Mesenchymal stem cell (in vitro differentiated cells and primary cell): ENCODE measurements at regions not wholly inside any gene's neighbourhood (a gene's known extent, or its start where the extent isn't known, plus 50 kb on each side); places are given as distances from the start of the nearest gene placed in this dataset.

ENCODE experiments used
- DNase-seq: peaks from one replicate; pipeline ENCODE4 v3.0.0-alpha.2; 2013
- H2AFZ ChIP-seq: one replicate; pipeline ENCODE4 v1.6.1; 2013; ENCODE audit warnings: low read depth, mild to moderate bottlenecking, control low read depth, inconsistent platforms, low read length, moderate library complexity
- H2AK5ac ChIP-seq: 2 replicates; pipeline ENCODE4 v1.6.1; 2013; ENCODE audit warnings: low read length, moderate library complexity, mild to moderate bottlenecking, inconsistent platforms; ENCODE audit not compliant: severe bottlenecking
- H2BK120ac ChIP-seq: one replicate; pipeline ENCODE4 v1.6.1; 2013; ENCODE audit warnings: low read depth, mild to moderate bottlenecking, inconsistent platforms, low read length, moderate library complexity
- H2BK12ac ChIP-seq, 2 experiments: one replicate each; pipeline ENCODE4 v1.6.1; 2013; ENCODE audit warnings: inconsistent platforms in 2 of 2, low read length in 2 of 2, mild to moderate bottlenecking in 2 of 2, moderate library complexity in 2 of 2, control low read depth in 1 of 2
- H2BK15ac ChIP-seq: one replicate; pipeline ENCODE4 v1.6.1; 2013; ENCODE audit warnings: mild to moderate bottlenecking, low read depth, inconsistent platforms; ENCODE audit not compliant: poor library complexity, severe bottlenecking
- H2BK5ac ChIP-seq: 2 replicates; pipeline ENCODE4 v1.6.1; 2013; ENCODE audit warnings: low read depth, mild to moderate bottlenecking, low read length, control low read depth, inconsistent platforms; ENCODE audit not compliant: poor library complexity, severe bottlenecking
- H3K14ac ChIP-seq, 2 experiments: one replicate each; pipeline ENCODE4 v1.6.1; 2013; ENCODE audit warnings: inconsistent platforms in 2 of 2, low read length in 2 of 2, control low read depth in 1 of 2, mild to moderate bottlenecking in 1 of 2, moderate library complexity in 1 of 2
- H3K18ac ChIP-seq, 2 experiments: one replicate each; pipeline ENCODE4 v1.6.1; 2013; ENCODE audit warnings: inconsistent platforms in 2 of 2, low read length in 2 of 2, control low read depth in 1 of 2, low read depth in 1 of 2, mild to moderate bottlenecking in 1 of 2
- H3K23ac ChIP-seq, 2 experiments: one replicate each; pipeline ENCODE4 v1.6.1; 2013; ENCODE audit warnings: inconsistent platforms in 2 of 2, low read length in 2 of 2, mild to moderate bottlenecking in 2 of 2, moderate library complexity in 2 of 2, control low read depth in 1 of 2
- H3K27ac ChIP-seq: 2 replicates; pipeline ENCODE4 v1.5.1; 2013; ENCODE audit warnings: mild to moderate bottlenecking, moderate library complexity, low read length, control low read depth, inconsistent platforms; ENCODE audit not compliant: poor library complexity, severe bottlenecking
- H3K27me3 ChIP-seq, 2 experiments: 2 replicates each; pipeline versions ENCODE4 v1.6.1 to v1.7.0; 2013; ENCODE audit warnings: low read length in 2 of 2, mild to moderate bottlenecking in 2 of 2, moderate library complexity in 2 of 2, control low read depth in 1 of 2, inconsistent platforms in 1 of 2; ENCODE audit not compliant: control insufficient read depth in 1 of 2, insufficient read depth in 1 of 2
- H3K36me3 ChIP-seq, 2 experiments: 2 replicates each; pipeline versions ENCODE4 v1.6.1 to v1.7.0; 2013; ENCODE audit warnings: low read length in 2 of 2, control low read depth in 1 of 2, inconsistent platforms in 1 of 2, low read depth in 1 of 2, mild to moderate bottlenecking in 1 of 2; ENCODE audit not compliant: insufficient read depth in 2 of 2, control insufficient read depth in 1 of 2
- H3K4ac ChIP-seq, 2 experiments: one replicate each; pipeline ENCODE4 v1.6.1; 2013; ENCODE audit warnings: inconsistent platforms in 2 of 2, low read length in 2 of 2, mild to moderate bottlenecking in 2 of 2, moderate library complexity in 2 of 2, control low read depth in 1 of 2, low read depth in 1 of 2
- H3K4me1 ChIP-seq: 2 replicates; pipeline ENCODE4 v1.6.1; 2013; ENCODE audit warnings: low read depth, low read length, control low read depth; ENCODE audit not compliant: control insufficient read depth, insufficient read depth
- H3K4me2 ChIP-seq: 2 replicates; pipeline ENCODE4 v1.6.1; 2013; ENCODE audit warnings: low read length, mild to moderate bottlenecking, inconsistent platforms; ENCODE audit not compliant: poor library complexity, severe bottlenecking
- H3K4me3 ChIP-seq, 2 experiments: 2 replicates each; pipeline versions ENCODE4 v1.5.1 to v1.7.0; 2013; ENCODE audit warnings: low read length in 2 of 2, mild to moderate bottlenecking in 2 of 2, control low read depth in 1 of 2, low read depth in 1 of 2; ENCODE audit not compliant: insufficient read depth in 1 of 2
- H3K79me1 ChIP-seq: replicated peaks from 2 replicates; pipeline ENCODE4 v1.6.1; 2013; ENCODE audit warnings: mild to moderate bottlenecking, control low read depth, low read length, inconsistent platforms; ENCODE audit not compliant: poor library complexity, severe bottlenecking
- H3K9ac ChIP-seq: 2 replicates; pipeline ENCODE4 v1.7.0; 2013; ENCODE audit warnings: mild to moderate bottlenecking, low read length, moderate library complexity
- H3K9me3 ChIP-seq: 2 replicates; pipeline ENCODE4 v1.7.0; 2013; ENCODE audit warnings: mild to moderate bottlenecking, low read length; ENCODE audit not compliant: control insufficient read depth
- H4K8ac ChIP-seq: one replicate; pipeline ENCODE4 v1.6.1; 2013; ENCODE audit warnings: inconsistent platforms, mild to moderate bottlenecking, low read length, moderate library complexity
- H4K91ac ChIP-seq: one replicate; pipeline ENCODE4 v1.6.1; 2013; ENCODE audit warnings: mild to moderate bottlenecking, low read length, inconsistent platforms
- WGBS: methylation state at CpG from one replicate; pipeline ENCODE4 v1.1.7; 2013; ENCODE audit warnings: mixed read lengths; 5-methylcytosine and 5-hydroxymethylcytosine counted together

DNA sequence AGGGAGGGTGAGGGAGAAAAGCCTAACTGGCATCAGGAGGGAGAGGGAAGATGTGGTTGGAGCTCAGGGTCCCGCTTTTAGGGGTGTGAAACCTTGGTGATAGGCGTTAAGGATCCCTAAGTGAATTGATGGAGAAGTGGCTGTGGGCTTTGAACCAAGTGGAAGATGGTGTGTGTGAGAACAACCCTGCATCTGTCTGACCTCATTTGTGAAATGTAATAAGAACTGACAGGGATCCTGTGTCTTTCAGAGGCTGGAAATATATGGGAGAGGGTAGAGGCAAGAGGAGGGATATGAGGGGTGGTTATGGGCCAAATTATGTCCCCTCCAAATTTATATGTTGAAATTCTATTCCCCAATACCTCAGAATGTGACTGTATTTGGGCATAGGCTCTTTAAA, 63.8 kb upstream of the NRXN3 start:
- WGBS = 46% methylated on average over 2 of the region's 2 CpGs
- no peaks in the 10 kb centered on the region for H3K27me3 ChIP-seq
- no peak overlapping the region for H4K8ac ChIP-seq
- H3K36me3 ChIP-seq = no peaks in the 10 kb centered on the region
- no peak overlapping the region for H3K4ac ChIP-seq
- H3K18ac ChIP-seq = no peak overlapping the region
- H3K9ac ChIP-seq = no peak overlapping the region
- no peak overlapping the region for H2BK15ac ChIP-seq
- no peak overlapping the region for H2BK12ac ChIP-seq
- no peak overlapping the region for H3K14ac ChIP-seq
- DNase-seq = no peak
- no peak overlapping the region for H2BK120ac ChIP-seq
- H3K4me1 ChIP-seq = no peaks in the 10 kb centered on the region
- no peak overlapping the region for H4K91ac ChIP-seq
- no peak overlapping the region for H3K27ac ChIP-seq
- H3K4me2 ChIP-seq = no peak overlapping the region
- no peak overlapping the region for H2AFZ ChIP-seq
- no peak overlapping the region for H2AK5ac ChIP-seq
- H3K23ac ChIP-seq = no peak overlapping the region
- H3K79me1 ChIP-seq = no peaks in the 10 kb centered on the region
- no peak overlapping the region for H3K4me3 ChIP-seq
- no peak overlapping the region for H2BK5ac ChIP-seq
- H3K9me3 ChIP-seq = peaks cover 5% of the 10 kb centered on the region

GRCh38 chr14:78107166-78107565, 63.0 kb upstream of the NRXN3 start:
- no peak for DNase-seq
- Histone ChIP-seq H3K18ac (no peak overlapping the region), H4K8ac (no peak overlapping the region), H2BK15ac (no peak overlapping the region), H3K9ac (no peak overlapping the region), H3K4me3 (no peak overlapping the region), H3K79me1 (no peaks in the 10 kb centered on the region), H3K27me3 (no peaks in the 10 kb centered on the region), H2BK120ac (no peak overlapping the region), H3K36me3 (no peaks in the 10 kb centered on the region), H3K14ac (no peak overlapping the region), H2AK5ac (no peak overlapping the region), H2BK12ac (no peak overlapping the region), H3K27ac (no peak overlapping the region), H4K91ac (no peak overlapping the region), H3K4me2 (no peak overlapping the region), H3K4me1 (no peaks in the 10 kb centered on the region), H3K4ac (no peak overlapping the region), H2BK5ac (no peak overlapping the region), H3K23ac (no peak overlapping the region), H2AFZ (no peak overlapping the region), H3K9me3 (peaks cover 5% of the 10 kb centered on the region)

- Histone ChIP-seq H4K8ac (no peak overlapping the region), H3K9me3 (no peaks in the 10 kb centered on the region), H3K79me1 (no peaks in the 10 kb centered on the region), H3K4me3 (no peak overlapping the region), H2BK15ac (no peak overlapping the region), H2BK12ac (no peak overlapping the region), H3K36me3 (no peaks in the 10 kb centered on the region), H3K27me3 (no peaks in the 10 kb centered on the region), H2BK5ac (no peak overlapping the region), H3K23ac (no peak overlapping the region), H3K4ac (no peak overlapping the region), H4K91ac (no peak overlapping the region), H3K14ac (no peak overlapping the region), H3K4me1 (no peaks in the 10 kb centered on the region), H3K18ac (no peak overlapping the region), H3K4me2 (no peak overlapping the region), H2AFZ (no peak overlapping the region), H2BK120ac (no peak overlapping the region), H3K9ac (no peak overlapping the region), H3K27ac (no peak overlapping the region), H2AK5ac (no peak overlapping the region)
- 91% methylated on average over 3 of the region's 3 CpGs for WGBS
- DNase-seq = no peak
These were observed 50.7 kb upstream of the NRXN3 start for GRCh38 chr14:78119440-78119839.
